ENCODE measurements at regions not wholly inside any gene's neighbourhood (a gene's known extent, or its start where the extent isn't known, plus 50 kb on each side); places are given as distances from the start of the nearest gene placed in this dataset.
A peak's percentile ranks its signal among the peaks of the same experiment; 100 is the strongest.

DNA sequence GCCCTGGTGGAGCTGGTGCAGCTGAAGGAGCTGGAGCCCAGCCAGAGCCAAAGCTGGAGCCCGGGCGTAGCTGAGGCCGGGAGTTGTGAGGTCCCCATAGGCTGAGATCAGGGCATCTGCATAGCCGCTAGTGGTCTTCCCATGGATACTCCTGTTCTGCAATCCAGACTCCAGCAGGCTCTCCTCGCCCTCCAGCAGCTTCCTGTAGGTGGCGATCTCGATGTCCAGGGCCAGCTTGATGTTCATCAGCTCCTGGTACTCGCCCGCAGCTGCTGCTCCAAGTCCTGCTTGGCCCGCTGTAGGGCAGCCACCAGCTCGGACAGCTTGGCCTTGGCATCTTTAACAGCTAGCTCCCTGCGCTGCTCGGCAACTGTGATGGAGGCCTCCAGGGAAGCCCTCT is 966.1 kb downstream of the FSCB start:
- intact Hi-C loops (cut with DNase I): no loop called here

DNA sequence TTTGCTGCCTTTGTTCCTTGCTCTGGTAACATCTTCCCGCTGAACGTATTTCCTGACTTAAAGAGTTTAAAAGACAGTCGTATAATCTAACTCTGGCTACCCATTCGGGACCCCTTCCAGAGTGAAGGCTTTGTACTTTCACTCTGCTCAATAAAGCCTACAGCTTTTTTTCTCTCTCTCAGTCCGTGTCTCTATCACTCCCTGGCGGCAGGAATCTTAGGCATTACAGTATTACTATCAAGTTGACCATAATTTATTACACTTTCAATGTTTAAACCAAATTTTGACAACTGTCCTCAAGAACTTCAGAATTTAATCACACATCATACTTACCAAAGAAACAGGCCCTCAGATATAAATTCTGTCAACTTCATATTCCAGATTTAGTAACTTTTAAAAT is 967.9 kb downstream of the FSCB start:
- FAIRE-seq: peak; percentile 62
- peak overlapping the region in 1 of 3 donors; percentile 27 for H3K9ac ChIP-seq (ENCODE audit: low read length in 3 of 3)
- H3K4me3 ChIP-seq (ENCODE audit: low read length in 3 of 3): peak overlapping the region; percentile 48 to 55 (median 49)

More for the DNA sequence above, 966.1 kb downstream of the FSCB start:
- TF ChIP-seq, protein P1, sequence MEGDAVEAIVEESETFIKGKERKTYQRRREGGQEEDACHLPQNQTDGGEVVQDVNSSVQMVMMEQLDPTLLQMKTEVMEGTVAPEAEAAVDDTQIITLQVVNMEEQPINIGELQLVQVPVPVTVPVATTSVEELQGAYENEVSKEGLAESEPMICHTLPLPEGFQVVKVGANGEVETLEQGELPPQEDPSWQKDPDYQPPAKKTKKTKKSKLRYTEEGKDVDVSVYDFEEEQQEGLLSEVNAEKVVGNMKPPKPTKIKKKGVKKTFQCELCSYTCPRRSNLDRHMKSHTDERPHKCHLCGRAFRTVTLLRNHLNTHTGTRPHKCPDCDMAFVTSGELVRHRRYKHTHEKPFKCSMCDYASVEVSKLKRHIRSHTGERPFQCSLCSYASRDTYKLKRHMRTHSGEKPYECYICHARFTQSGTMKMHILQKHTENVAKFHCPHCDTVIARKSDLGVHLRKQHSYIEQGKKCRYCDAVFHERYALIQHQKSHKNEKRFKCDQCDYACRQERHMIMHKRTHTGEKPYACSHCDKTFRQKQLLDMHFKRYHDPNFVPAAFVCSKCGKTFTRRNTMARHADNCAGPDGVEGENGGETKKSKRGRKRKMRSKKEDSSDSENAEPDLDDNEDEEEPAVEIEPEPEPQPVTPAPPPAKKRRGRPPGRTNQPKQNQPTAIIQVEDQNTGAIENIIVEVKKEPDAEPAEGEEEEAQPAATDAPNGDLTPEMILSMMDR (IDR thresholded peaks at IDR 0.05; ENCODE audit: borderline replicate concordance, extremely low read depth, insufficient read depth): no peak
- no peak overlapping the region for H3K27ac ChIP-seq (ENCODE audit: low read depth in 2 of 2, low read length in 2 of 2)
- no peak overlapping the region for H3K9ac ChIP-seq (ENCODE audit: low read length in 3 of 3)
- no peaks in the 10 kb centered on the region for H3K27me3 ChIP-seq (ENCODE audit: control insufficient read depth, insufficient read depth, low read length)
- no peaks in the 10 kb centered on the region for H3K9me3 ChIP-seq (ENCODE audit: control insufficient read depth in 2 of 3, insufficient read depth in 1 of 3, low read length in 3 of 3)
- H3K4me3 ChIP-seq (ENCODE audit: low read length in 3 of 3): no peak overlapping the region
- no peaks in the 10 kb centered on the region for H3K36me3 ChIP-seq (ENCODE audit: control insufficient read depth in 2 of 3, insufficient read depth in 3 of 3, low read length in 3 of 3)
- no peak for FAIRE-seq
- no peak for DNase-seq
- no peaks in the 10 kb centered on the region for H3K4me1 ChIP-seq (ENCODE audit: control insufficient read depth in 2 of 3, insufficient read depth in 2 of 3, low read depth in 1 of 3, low read length in 3 of 3)

DNA sequence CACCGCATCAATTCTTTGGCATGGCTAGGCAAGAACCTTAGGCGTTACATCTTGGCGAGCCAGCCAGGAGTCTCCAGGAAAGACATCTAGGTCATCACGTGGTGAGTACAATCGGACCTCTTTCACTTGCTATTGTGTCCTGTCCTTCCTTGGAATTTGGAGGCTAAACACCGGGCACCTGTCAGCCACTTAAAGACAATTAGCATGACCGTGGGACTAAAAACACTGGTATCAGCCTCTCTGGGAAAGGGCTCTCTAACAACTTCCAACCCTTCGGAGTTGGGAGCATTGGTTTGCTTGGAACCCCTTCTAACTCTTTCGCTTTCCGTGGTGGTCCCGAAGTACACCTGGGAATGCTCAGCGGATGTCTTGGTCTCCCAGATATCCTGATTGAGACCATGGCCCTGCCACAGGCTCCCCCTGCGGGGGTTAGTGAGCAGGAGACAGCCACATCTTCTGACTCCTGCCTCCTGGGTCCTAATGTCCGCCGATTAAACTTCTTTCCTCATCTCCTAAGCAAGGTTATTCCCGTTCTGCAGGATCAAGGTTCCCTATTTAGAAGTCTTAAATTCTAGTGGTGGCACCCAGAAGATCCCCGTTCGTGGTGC is 971.7 kb downstream of the FSCB start:
- H3K4me1 ChIP-seq (ENCODE audit: control insufficient read depth in 2 of 3, insufficient read depth in 2 of 3, low read depth in 1 of 3, low read length in 3 of 3): no peaks in the 10 kb centered on the region
- no peaks in the 10 kb centered on the region for H3K36me3 ChIP-seq (ENCODE audit: control insufficient read depth in 2 of 3, insufficient read depth in 3 of 3, low read length in 3 of 3)
- intact Hi-C loops (cut with DNase I): no loop called here
- no peak overlapping the region for H3K27ac ChIP-seq (ENCODE audit: low read depth in 2 of 2, low read length in 2 of 2)
- TF ChIP-seq, protein P1 (IDR thresholded peaks at IDR 0.05; ENCODE audit: borderline replicate concordance, extremely low read depth, insufficient read depth): no peak
- no peaks in the 10 kb centered on the region for H3K27me3 ChIP-seq (ENCODE audit: control insufficient read depth, insufficient read depth, low read length)
- H3K9ac ChIP-seq (ENCODE audit: low read length in 3 of 3): no peak overlapping the region
- DNase-seq: no peak
- H3K4me3 ChIP-seq (ENCODE audit: low read length in 3 of 3): no peak overlapping the region
- no peaks in the 10 kb centered on the region for H3K9me3 ChIP-seq (ENCODE audit: control insufficient read depth in 2 of 3, insufficient read depth in 1 of 3, low read length in 3 of 3)
- FAIRE-seq: no peak

More for the DNA sequence above, 967.9 kb downstream of the FSCB start:
- no peaks in the 10 kb centered on the region for H3K27me3 ChIP-seq (ENCODE audit: control insufficient read depth, insufficient read depth, low read length)
- TF ChIP-seq, protein P1 (IDR thresholded peaks at IDR 0.05; ENCODE audit: borderline replicate concordance, extremely low read depth, insufficient read depth): peak; percentile 37
- DNase-seq: peak in 3 of 5 donors; percentile 35 to 86 (median 56)
- intact Hi-C loops (cut with DNase I): no loop called here
- no peak overlapping the region for H3K27ac ChIP-seq (ENCODE audit: low read depth in 2 of 2, low read length in 2 of 2)
- no peaks in the 10 kb centered on the region for H3K36me3 ChIP-seq (ENCODE audit: control insufficient read depth in 2 of 3, insufficient read depth in 3 of 3, low read length in 3 of 3)
- H3K4me1 ChIP-seq (ENCODE audit: control insufficient read depth in 2 of 3, insufficient read depth in 2 of 3, low read depth in 1 of 3, low read length in 3 of 3): no peaks in the 10 kb centered on the region
- no peaks in the 10 kb centered on the region for H3K9me3 ChIP-seq (ENCODE audit: control insufficient read depth in 2 of 3, insufficient read depth in 1 of 3, low read length in 3 of 3)

All from kidney (tissue), 13 donors.